GM12892 (cell line): ENCODE measurements at regions not wholly inside any gene's neighbourhood (a gene's known extent, or its start where the extent isn't known, plus 50 kb on each side); places are given as distances from the start of the nearest gene placed in this dataset.

Experiments used
- POLR2A ChIP-seq: IDR thresholded peaks from 2 replicates; pipeline ENCODE4 v1.6.1; 2011; ENCODE audit warnings: low read depth, low read length, control low read depth
- TAF1 ChIP-seq: IDR thresholded peaks from 2 replicates; pipeline ENCODE4 v1.6.1; 2011; ENCODE audit warnings: low read depth, mild to moderate bottlenecking, control low read depth, low read length, borderline replicate concordance

- no peak for TF ChIP-seq TAF1
- no peak for TF ChIP-seq POLR2A
Observed at GRCh38 chr3:74410276-74410941, 204.1 kb downstream of the CNTN3 start.
